ENCODE measurements at regions not wholly inside any gene's neighbourhood (a gene's known extent, or its start where the extent isn't known, plus 50 kb on each side); places are given as distances from the start of the nearest gene placed in this dataset.
"Not testable (repeated sequence)": the region's sequence is repeated elsewhere in the genome, so short reads cannot be mapped to it uniquely, and the experiment has no call there.

- Histone ChIP-seq H3K4me3 (no peak overlapping the region), H3K4me1 (no peaks in the 10 kb centered on the region), H3K27ac (no peak overlapping the region), H3K36me3 (no peaks in the 10 kb centered on the region), H3K27me3 (no peaks in the 10 kb centered on the region), H3K9me3 (peaks cover 0 to 12% (median 0%) of the 10 kb centered on the region in 3 donors)
- ATAC-seq = no peak
- TF ChIP-seq CTCF (IDR thresholded peaks at IDR 0.05) (no peak), EP300 (IDR thresholded peaks at IDR 0.05) (no peak), POLR2AphosphoS5 (IDR thresholded peaks at IDR 0.05) (no peak), POLR2A (IDR thresholded peaks at IDR 0.05) (no peak)
- WGBS, 2 donors (ENCODE audit: low coverage in 1 of 2) = 75 to 100% methylated on average over 1 to 4 of the region's 4 CpGs
Measured at GRCh38 chr16:47826070-47826469, 329.7 kb downstream of the ABCC12 start.

- 20 to 64% methylated on average over 1 to 4 of the region's 4 CpGs for WGBS, 2 donors (ENCODE audit: low coverage in 1 of 2)
Measured at GRCh38 chr16:47817048-47817447, 338.7 kb downstream of the ABCC12 start.

GRCh38 chr16:47816511-47816910 is 339.3 kb downstream of the ABCC12 start:
- TF ChIP-seq POLR2A (IDR thresholded peaks at IDR 0.05) (no peak), EP300 (IDR thresholded peaks at IDR 0.05) (no peak), POLR2AphosphoS5 (IDR thresholded peaks at IDR 0.05) (no peak)
- Histone ChIP-seq H3K36me3 (no peaks in the 10 kb centered on the region), H3K4me3 (no peak overlapping the region), H3K9me3 (peaks cover 0 to 41% (median 0%) of the 10 kb centered on the region in 3 donors), H3K27me3 (no peaks in the 10 kb centered on the region), H3K4me1 (no peaks in the 10 kb centered on the region), H3K27ac (no peak overlapping the region)
- no peak for ATAC-seq

More at GRCh38 chr16:47817048-47817447, 338.7 kb downstream of the ABCC12 start:
- Histone ChIP-seq H3K27ac (no peak overlapping the region), H3K27me3 (no peaks in the 10 kb centered on the region), H3K4me1 (no peaks in the 10 kb centered on the region), H3K9me3 (peaks cover 0 to 36% (median 0%) of the 10 kb centered on the region in 3 donors), H3K4me3 (no peak overlapping the region), H3K36me3 (no peaks in the 10 kb centered on the region)
- no peak for TF ChIP-seq POLR2AphosphoS5 (IDR thresholded peaks at IDR 0.05)
- TF ChIP-seq POLR2A (IDR thresholded peaks at IDR 0.05) = no peak
- no peak for TF ChIP-seq EP300 (IDR thresholded peaks at IDR 0.05)
- no peak for TF ChIP-seq CTCF (IDR thresholded peaks at IDR 0.05)
- no peak for ATAC-seq

GRCh38 chr16:47815655-47816054 is 340.1 kb downstream of the ABCC12 start:
- H3K36me3 ChIP-seq = no peaks in the 10 kb centered on the region
- no peaks in the 10 kb centered on the region for H3K4me1 ChIP-seq
- peaks cover 0 to 43% (median 0%) of the 10 kb centered on the region in 3 donors for H3K9me3 ChIP-seq
- TF ChIP-seq CTCF (IDR thresholded peaks at IDR 0.05) (no peak), POLR2AphosphoS5 (IDR thresholded peaks at IDR 0.05) (no peak), EP300 (IDR thresholded peaks at IDR 0.05) (no peak), POLR2A (IDR thresholded peaks at IDR 0.05) (no peak)
- H3K27ac ChIP-seq = no peak overlapping the region
- no peak overlapping the region for H3K4me3 ChIP-seq
- ATAC-seq = no peak
- no peaks in the 10 kb centered on the region for H3K27me3 ChIP-seq

- not testable (repeated sequence) for H3K36me3 ChIP-seq, H3K4me3 ChIP-seq, ATAC-seq, H3K27me3 ChIP-seq, H3K27ac ChIP-seq, H3K4me1 ChIP-seq
- 67 to 81% methylated on average over 3 of the region's 3 CpGs for WGBS, 2 donors (ENCODE audit: low coverage in 1 of 2)
- peaks cover 0 to 58% (median 0%) of the 10 kb centered on the region in 3 donors for H3K9me3 ChIP-seq
Measured at GRCh38 chr16:47811758-47812157, 344.0 kb downstream of the ABCC12 start.

GRCh38 chr16:47806309-47806847 is 345.2 kb downstream of the PHKB start:
- no peak for ATAC-seq
- 67 to 75% methylated on average over 6 to 10 of the region's 10 CpGs for WGBS, 2 donors (ENCODE audit: low coverage in 1 of 2)

More at GRCh38 chr16:47806309-47806847, 345.2 kb downstream of the PHKB start:
- Histone ChIP-seq H3K27me3 (no peaks in the 10 kb centered on the region), H3K4me1 (no peaks in the 10 kb centered on the region), H3K27ac (no peak overlapping the region), H3K9me3 (peaks cover 0 to 17% (median 0%) of the 10 kb centered on the region in 3 donors), H3K36me3 (no peaks in the 10 kb centered on the region), H3K4me3 (no peak overlapping the region)
- no peak for TF ChIP-seq EP300 (IDR thresholded peaks at IDR 0.05)
